ENCODE measurements at regions not wholly inside any gene's neighbourhood (a gene's known extent, or its start where the extent isn't known, plus 50 kb on each side); places are given as distances from the start of the nearest gene placed in this dataset.

- Histone ChIP-seq H3K36me3 (no peaks in the 10 kb centered on the region), H3K4me3 (no peak overlapping the region), H3K4me1 (replicated peaks) (no peaks in the 10 kb centered on the region), H3K27ac (no peak overlapping the region), H3K9me3 (no peaks in the 10 kb centered on the region), H3K27me3 (replicated peaks; ENCODE audit: insufficient read depth) (no peaks in the 10 kb centered on the region)
- no peak for DNase-seq (ENCODE audit: low spot score)
- intact Hi-C loops (cut with DNase I) = no loop called here
- no peak for TF ChIP-seq POLR2A (IDR thresholded peaks at IDR 0.05)
- no peak for TF ChIP-seq POLR2AphosphoS5 (IDR thresholded peaks at IDR 0.05)
- no peak for TF ChIP-seq CTCF (IDR thresholded peaks at IDR 0.05)
These were observed 478.8 kb downstream of the KCNJ2 start for GRCh38 chr17:70648166-70648565.

DNA sequence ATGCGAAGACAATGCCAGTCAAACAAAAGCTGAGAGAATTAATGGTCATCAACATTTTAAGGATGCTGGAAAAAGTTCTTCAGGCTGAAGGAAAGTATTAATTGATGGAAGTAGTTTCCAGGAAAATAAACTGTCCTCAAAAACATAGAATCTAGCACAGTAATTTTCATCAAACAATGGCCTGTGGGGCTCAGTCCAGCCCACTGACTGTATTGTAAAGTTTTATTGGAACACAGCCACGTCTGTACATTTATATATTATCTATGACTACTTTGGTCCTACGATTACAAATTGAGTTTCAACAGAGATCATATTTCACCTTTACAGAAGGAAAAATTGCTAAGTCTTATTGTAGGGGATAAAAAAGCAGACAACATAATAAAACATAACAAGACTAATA is 484.5 kb downstream of the KCNJ2 start:
- TF ChIP-seq POLR2AphosphoS5 (IDR thresholded peaks at IDR 0.05) (no peak), POLR2A (IDR thresholded peaks at IDR 0.05) (no peak), CTCF (IDR thresholded peaks at IDR 0.05) (no peak)
- Histone ChIP-seq H3K4me1 (replicated peaks) (no peaks in the 10 kb centered on the region), H3K36me3 (no peaks in the 10 kb centered on the region), H3K27ac (no peak overlapping the region), H3K9me3 (no peaks in the 10 kb centered on the region), H3K27me3 (replicated peaks; ENCODE audit: insufficient read depth) (no peaks in the 10 kb centered on the region), H3K4me3 (no peak overlapping the region)
- intact Hi-C loops (cut with DNase I) = no loop called here
- 61% methylated on average over 3 of the region's 3 CpGs for WGBS
- no peak for DNase-seq (ENCODE audit: low spot score)

DNA sequence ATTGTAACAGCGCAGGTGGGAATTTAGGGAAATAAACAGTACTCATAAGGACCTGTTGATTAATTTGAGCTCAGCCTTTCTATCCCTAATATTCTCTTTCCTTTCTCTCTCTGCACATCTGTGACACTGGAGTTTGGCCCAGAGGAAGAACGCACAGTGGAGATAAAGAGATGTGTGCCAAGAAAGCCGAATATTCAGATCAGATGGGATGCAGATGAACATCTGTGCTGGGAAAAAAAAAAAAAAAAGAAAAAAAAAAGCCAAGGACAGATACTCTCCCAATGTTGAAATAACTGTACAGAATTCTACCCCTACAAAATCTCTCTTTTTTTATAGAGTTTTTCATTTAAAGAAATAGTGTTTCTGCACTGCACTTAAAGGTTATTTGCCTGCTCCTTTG is 485.4 kb downstream of the KCNJ2 start:
- WGBS = 33% methylated on average over 3 of the region's 3 CpGs
- intact Hi-C loops (cut with DNase I) = no loop called here

DNA sequence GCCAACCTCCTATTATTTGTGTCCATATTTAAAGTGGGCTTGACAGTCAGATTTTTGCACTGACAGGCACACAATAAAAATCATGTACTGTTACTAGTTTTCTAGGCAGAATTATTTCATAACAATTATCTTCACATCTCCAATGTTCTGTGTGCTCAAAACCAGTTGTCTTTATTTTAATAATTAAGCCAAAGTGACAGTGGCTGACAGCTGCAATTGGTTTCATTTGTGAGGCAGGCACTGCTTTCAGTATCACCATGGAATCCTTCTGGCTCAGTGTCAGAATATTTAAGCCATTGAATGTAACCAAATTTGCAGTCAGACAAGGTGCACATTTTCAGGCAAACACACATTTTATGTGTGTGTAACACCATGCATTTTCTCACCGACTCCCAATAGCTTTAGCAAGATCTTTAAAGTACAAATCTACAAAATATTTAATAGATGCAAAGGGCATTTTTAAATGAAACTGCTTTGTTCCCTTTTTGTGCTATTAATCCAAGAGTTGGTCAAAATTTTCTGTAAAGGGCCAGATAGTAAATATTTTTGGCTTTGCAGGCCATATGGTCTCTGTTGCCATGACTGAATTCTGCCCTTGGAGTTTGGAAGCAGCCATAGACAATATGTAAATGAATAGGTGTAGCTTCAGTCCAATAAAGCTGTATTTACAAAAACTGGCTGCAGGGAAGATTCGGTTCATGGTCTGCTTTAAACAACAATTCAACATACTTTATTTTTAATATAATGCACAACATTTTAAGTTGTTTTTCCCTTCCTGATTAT is 486.0 kb downstream of the KCNJ2 start:
- Histone ChIP-seq H3K9me3 (no peaks in the 10 kb centered on the region), H3K4me3 (no peak overlapping the region), H3K4me1 (replicated peaks) (no peaks in the 10 kb centered on the region), H3K27me3 (replicated peaks; ENCODE audit: insufficient read depth) (no peaks in the 10 kb centered on the region), H3K36me3 (no peaks in the 10 kb centered on the region), H3K27ac (no peak overlapping the region)
- WGBS = 60% methylated on average over 2 of the region's 2 CpGs
- intact Hi-C loops (cut with DNase I) = no loop called here
- DNase-seq (ENCODE audit: low spot score) = no peak
- TF ChIP-seq POLR2A (IDR thresholded peaks at IDR 0.05) = no peak
- TF ChIP-seq POLR2AphosphoS5 (IDR thresholded peaks at IDR 0.05) = no peak
- TF ChIP-seq CTCF (IDR thresholded peaks at IDR 0.05) = no peak

More for the DNA sequence above, 485.4 kb downstream of the KCNJ2 start:
- no peaks in the 10 kb centered on the region for H3K36me3 ChIP-seq
- no peak for TF ChIP-seq POLR2A (IDR thresholded peaks at IDR 0.05)
- TF ChIP-seq POLR2AphosphoS5 (IDR thresholded peaks at IDR 0.05) = no peak
- no peak for TF ChIP-seq CTCF (IDR thresholded peaks at IDR 0.05)
- no peaks in the 10 kb centered on the region for H3K9me3 ChIP-seq
- no peak for DNase-seq (ENCODE audit: low spot score)
- H3K27me3 ChIP-seq (replicated peaks; ENCODE audit: insufficient read depth) = no peaks in the 10 kb centered on the region
- no peak overlapping the region for H3K4me3 ChIP-seq
- no peaks in the 10 kb centered on the region for H3K4me1 ChIP-seq (replicated peaks)
- no peak overlapping the region for H3K27ac ChIP-seq

DNA sequence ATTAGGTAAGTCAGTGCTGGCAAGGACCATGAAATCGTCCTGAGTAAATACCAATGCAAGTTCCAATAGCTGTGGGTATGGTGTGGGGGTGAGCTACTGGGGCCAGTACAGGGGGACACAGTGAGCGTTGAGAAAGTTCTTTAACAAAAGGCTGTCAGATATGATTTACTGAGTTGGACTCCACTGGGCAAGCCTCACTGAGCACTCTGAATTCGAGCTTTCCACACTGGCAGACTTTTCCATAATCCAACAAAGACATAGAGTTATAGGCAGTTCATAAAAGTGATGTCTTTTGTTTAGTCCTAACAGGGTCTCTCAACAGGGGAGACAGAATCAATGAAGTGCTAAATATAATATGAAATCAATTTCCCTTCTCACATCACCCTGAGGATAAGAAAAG is 489.0 kb downstream of the KCNJ2 start:
- Histone ChIP-seq H3K27ac (no peak overlapping the region), H3K4me3 (no peak overlapping the region), H3K27me3 (replicated peaks; ENCODE audit: insufficient read depth) (no peaks in the 10 kb centered on the region), H3K36me3 (no peaks in the 10 kb centered on the region), H3K9me3 (no peaks in the 10 kb centered on the region), H3K4me1 (replicated peaks) (no peaks in the 10 kb centered on the region)
- intact Hi-C loops (cut with DNase I) = no loop called here
- DNase-seq (ENCODE audit: low spot score) = no peak
- no peak for TF ChIP-seq CTCF (IDR thresholded peaks at IDR 0.05)
- no peak for TF ChIP-seq POLR2A (IDR thresholded peaks at IDR 0.05)
- TF ChIP-seq POLR2AphosphoS5 (IDR thresholded peaks at IDR 0.05) = no peak
- 49% methylated on average over 3 of the region's 3 CpGs for WGBS
